ENCODE measurements at regions not wholly inside any gene's neighbourhood (a gene's known extent, or its start where the extent isn't known, plus 50 kb on each side); places are given as distances from the start of the nearest gene placed in this dataset.
"Not testable (repeated sequence)": the region's sequence is repeated elsewhere in the genome, so short reads cannot be mapped to it uniquely, and the experiment has no call there.

- no peak overlapping the region for H3K4me2 ChIP-seq (ENCODE audit: extremely low read depth, insufficient read depth, low read length)
- no peaks in the 10 kb centered on the region for H3K27me3 ChIP-seq (ENCODE audit: control insufficient read depth, insufficient read depth, low read length)
- H3K36me3 ChIP-seq (ENCODE audit: control insufficient read depth, insufficient read depth, low read length): no peaks in the 10 kb centered on the region
- no peak for TF ChIP-seq CTCF (conservative IDR thresholded peaks at IDR 0.05 in 1 of 2, IDR thresholded peaks at IDR 0.05 in 1 of 2; ENCODE audit: low read depth in 1 of 2, low read length in 2 of 2)
- TF ChIP-seq EZH2 (IDR thresholded peaks at IDR 0.05; ENCODE audit: low read length, missing control alignments): no peak
- H2AFZ ChIP-seq (ENCODE audit: low read length): no peak overlapping the region
- H3K79me2 ChIP-seq (ENCODE audit: control insufficient read depth, insufficient read depth, low read length): no peaks in the 10 kb centered on the region
- H3K9me3 ChIP-seq (ENCODE audit: control insufficient read depth, insufficient read depth, low read depth, low read length): no peaks in the 10 kb centered on the region
- no peaks in the 10 kb centered on the region for H3K4me1 ChIP-seq (ENCODE audit: control insufficient read depth, extremely low read depth, insufficient read depth, low read length)
- no peak overlapping the region for H3K27ac ChIP-seq (ENCODE audit: insufficient read depth, low read length)
- no peak overlapping the region for H3K4me3 ChIP-seq (replicated peaks in 1 of 4; ENCODE audit: control extremely low read depth in 1 of 4, insufficient read depth in 1 of 4, low read depth in 3 of 4, low read length in 4 of 4)
- no peak overlapping the region for H3K9ac ChIP-seq (ENCODE audit: insufficient read depth, low read length)
- no peaks in the 10 kb centered on the region for H4K20me1 ChIP-seq (ENCODE audit: control insufficient read depth, extremely low read depth, insufficient read depth, low read length)
- DNase-seq (ENCODE audit: low read depth in 2 of 2): no peak
Observed at GRCh38 chr12:3419558-3419957, 71.4 kb upstream of the PRMT8 start.

- no peak overlapping the region for H3K4me3 ChIP-seq (replicated peaks in 1 of 4; ENCODE audit: control extremely low read depth in 1 of 4, insufficient read depth in 1 of 4, low read depth in 3 of 4, low read length in 4 of 4)
- no peaks in the 10 kb centered on the region for H3K9me3 ChIP-seq (ENCODE audit: control insufficient read depth, insufficient read depth, low read depth, low read length)
- no peak overlapping the region for H3K9ac ChIP-seq (ENCODE audit: insufficient read depth, low read length)
- no peaks in the 10 kb centered on the region for H3K4me1 ChIP-seq (ENCODE audit: control insufficient read depth, extremely low read depth, insufficient read depth, low read length)
- no peaks in the 10 kb centered on the region for H4K20me1 ChIP-seq (ENCODE audit: control insufficient read depth, extremely low read depth, insufficient read depth, low read length)
- no peak for DNase-seq (ENCODE audit: low read depth in 2 of 2)
- H3K27me3 ChIP-seq (ENCODE audit: control insufficient read depth, insufficient read depth, low read length): no peaks in the 10 kb centered on the region
- no peak overlapping the region for H3K27ac ChIP-seq (ENCODE audit: insufficient read depth, low read length)
- TF ChIP-seq CTCF (conservative IDR thresholded peaks at IDR 0.05 in 1 of 2, IDR thresholded peaks at IDR 0.05 in 1 of 2; ENCODE audit: low read depth in 1 of 2, low read length in 2 of 2) (no peak), EZH2 (IDR thresholded peaks at IDR 0.05; ENCODE audit: low read length, missing control alignments) (no peak)
- no peak overlapping the region for H2AFZ ChIP-seq (ENCODE audit: low read length)
- H3K36me3 ChIP-seq (ENCODE audit: control insufficient read depth, insufficient read depth, low read length): no peaks in the 10 kb centered on the region
- H3K4me2 ChIP-seq (ENCODE audit: extremely low read depth, insufficient read depth, low read length): no peak overlapping the region
- no peaks in the 10 kb centered on the region for H3K79me2 ChIP-seq (ENCODE audit: control insufficient read depth, insufficient read depth, low read length)
Observed at GRCh38 chr12:3420693-3421092, 70.3 kb upstream of the PRMT8 start.

- Histone ChIP-seq H3K4me3 (replicated peaks in 1 of 4; ENCODE audit: control extremely low read depth in 1 of 4, insufficient read depth in 1 of 4, low read depth in 3 of 4, low read length in 4 of 4) (no peak overlapping the region), H4K20me1 (ENCODE audit: control insufficient read depth, extremely low read depth, insufficient read depth, low read length) (no peaks in the 10 kb centered on the region), H3K27me3 (ENCODE audit: control insufficient read depth, insufficient read depth, low read length) (no peaks in the 10 kb centered on the region)
Observed at GRCh38 chr12:3421191-3421978, 69.6 kb upstream of the PRMT8 start.

GRCh38 chr12:3424796-3425195, 66.2 kb upstream of the PRMT8 start:
- not testable (repeated sequence) for H3K27ac ChIP-seq (ENCODE audit: insufficient read depth, low read length); H3K4me1 ChIP-seq (ENCODE audit: control insufficient read depth, extremely low read depth, insufficient read depth, low read length); H3K4me3 ChIP-seq (replicated peaks in 1 of 4; ENCODE audit: control extremely low read depth in 1 of 4, insufficient read depth in 1 of 4, low read depth in 3 of 4, low read length in 4 of 4); H3K9me3 ChIP-seq (ENCODE audit: control insufficient read depth, insufficient read depth, low read depth, low read length); H4K20me1 ChIP-seq (ENCODE audit: control insufficient read depth, extremely low read depth, insufficient read depth, low read length); DNase-seq (ENCODE audit: low read depth in 2 of 2); H3K4me2 ChIP-seq (ENCODE audit: extremely low read depth, insufficient read depth, low read length); H3K36me3 ChIP-seq (ENCODE audit: control insufficient read depth, insufficient read depth, low read length); H3K9ac ChIP-seq (ENCODE audit: insufficient read depth, low read length); H3K27me3 ChIP-seq (ENCODE audit: control insufficient read depth, insufficient read depth, low read length); H3K79me2 ChIP-seq (ENCODE audit: control insufficient read depth, insufficient read depth, low read length); H2AFZ ChIP-seq (ENCODE audit: low read length)

More at GRCh38 chr12:3421191-3421978, 69.6 kb upstream of the PRMT8 start:
- H3K9ac ChIP-seq (ENCODE audit: insufficient read depth, low read length): no peak overlapping the region
- H3K36me3 ChIP-seq (ENCODE audit: control insufficient read depth, insufficient read depth, low read length): no peaks in the 10 kb centered on the region
- H3K27ac ChIP-seq (ENCODE audit: insufficient read depth, low read length): no peak overlapping the region
- H3K9me3 ChIP-seq (ENCODE audit: control insufficient read depth, insufficient read depth, low read depth, low read length): no peaks in the 10 kb centered on the region
- H2AFZ ChIP-seq (ENCODE audit: low read length): no peak overlapping the region
- H3K79me2 ChIP-seq (ENCODE audit: control insufficient read depth, insufficient read depth, low read length): no peaks in the 10 kb centered on the region
- H3K4me2 ChIP-seq (ENCODE audit: extremely low read depth, insufficient read depth, low read length): no peak overlapping the region
- H3K4me1 ChIP-seq (ENCODE audit: control insufficient read depth, extremely low read depth, insufficient read depth, low read length): no peaks in the 10 kb centered on the region
- TF ChIP-seq EZH2 (IDR thresholded peaks at IDR 0.05; ENCODE audit: low read length, missing control alignments): no peak
- no peak for DNase-seq (ENCODE audit: low read depth in 2 of 2)

All from fibroblast of lung (primary cell).